ENCODE measurements at regions not wholly inside any gene's neighbourhood (a gene's known extent, or its start where the extent isn't known, plus 50 kb on each side); places are given as distances from the start of the nearest gene placed in this dataset.

GRCh38 chr2:121897335-121897970 is 142.0 kb downstream of the TSN start:
- DNase-seq (ENCODE audit: low spot score): no peak

GRCh38 chr2:121898483-121898882 is 143.0 kb downstream of the TSN start:
- no peak for DNase-seq (ENCODE audit: low spot score)

- DNase-seq (ENCODE audit: low spot score): no peak
These were observed 144.9 kb downstream of the TSN start for GRCh38 chr2:121900391-121900790.

- no peak for DNase-seq (ENCODE audit: low spot score)
These were observed 146.7 kb downstream of the TSN start for GRCh38 chr2:121902171-121902591.

- DNase-seq (ENCODE audit: low spot score): no peak
These were observed 147.2 kb downstream of the TSN start for GRCh38 chr2:121902616-121903015.

- no peak for DNase-seq (ENCODE audit: low spot score)
These were observed 147.7 kb downstream of the TSN start for GRCh38 chr2:121903037-121903689.

GRCh38 chr2:121904656-121905055 is 149.2 kb downstream of the TSN start:
- DNase-seq (ENCODE audit: low spot score): peak; percentile 44

GRCh38 chr2:121905201-121905600 is 149.8 kb downstream of the TSN start:
- peak; percentile 14 for DNase-seq (ENCODE audit: low spot score)

- DNase-seq (ENCODE audit: low spot score): peak; percentile 33
These were observed 150.7 kb downstream of the TSN start for GRCh38 chr2:121906170-121906569.

- DNase-seq (ENCODE audit: low spot score): peak; percentile 50
These were observed 152.5 kb downstream of the TSN start for GRCh38 chr2:121907928-121908327.

- no peak for DNase-seq (ENCODE audit: low spot score)
These were observed 154.7 kb downstream of the TSN start for GRCh38 chr2:121910139-121910538.

- DNase-seq (ENCODE audit: low spot score): peak; percentile 5
These were observed 155.6 kb downstream of the TSN start for GRCh38 chr2:121911036-121911435.

GRCh38 chr2:121917143-121917542 is 161.7 kb downstream of the TSN start:
- DNase-seq (ENCODE audit: low spot score): no peak

- no peak for DNase-seq (ENCODE audit: low spot score)
These were observed 162.8 kb downstream of the TSN start for GRCh38 chr2:121918231-121918630.

- DNase-seq (ENCODE audit: low spot score): no peak
These were observed 164.4 kb downstream of the TSN start for GRCh38 chr2:121919803-121920202.

- no peak for DNase-seq (ENCODE audit: low spot score)
These were observed 170.0 kb downstream of the TSN start for GRCh38 chr2:121925466-121925865.

- no peak for DNase-seq (ENCODE audit: low spot score)
These were observed 187.8 kb downstream of the TSN start for GRCh38 chr2:121943285-121943684.

- no peak for DNase-seq (ENCODE audit: low spot score)
These were observed 188.8 kb downstream of the TSN start for GRCh38 chr2:121944072-121944831.

GRCh38 chr2:121947674-121948073 is 192.2 kb downstream of the TSN start:
- DNase-seq (ENCODE audit: low spot score): no peak

GRCh38 chr2:121949271-121949670 is 193.8 kb downstream of the TSN start:
- DNase-seq (ENCODE audit: low spot score): no peak

- no peak for DNase-seq (ENCODE audit: low spot score)
These were observed 200.0 kb downstream of the TSN start for GRCh38 chr2:121955426-121955825.

- no peak for DNase-seq (ENCODE audit: low spot score)
These were observed 200.4 kb downstream of the TSN start for GRCh38 chr2:121955872-121956271.

- no peak for DNase-seq (ENCODE audit: low spot score)
These were observed 204.8 kb downstream of the TSN start for GRCh38 chr2:121960251-121960650.
